H9 (cell line): ENCODE measurements at regions not wholly inside any gene's neighbourhood (a gene's known extent, or its start where the extent isn't known, plus 50 kb on each side); places are given as distances from the start of the nearest gene placed in this dataset.

Experiments used
- DNase-seq: peaks from one replicate; pipeline ENCODE4 v3.0.0-alpha.2; 2017
- H2AFZ ChIP-seq: one replicate; pipeline ENCODE4 v1.6.1; 2013; ENCODE audit warnings: mild to moderate bottlenecking, low read length, control low read depth, moderate library complexity
- H2AK5ac ChIP-seq: 2 replicates; pipeline ENCODE4 v1.6.1; 2013; ENCODE audit warnings: low read length, control low read depth, mixed read lengths; ENCODE audit not compliant: insufficient read length
- H2BK120ac ChIP-seq: one replicate; pipeline ENCODE4 v1.6.1; 2013; ENCODE audit warnings: low read depth, mild to moderate bottlenecking, low read length, control low read depth, inconsistent platforms; ENCODE audit not compliant: poor library complexity, severe bottlenecking
- H2BK12ac ChIP-seq: 2 replicates; pipeline ENCODE4 v1.6.1; 2013; ENCODE audit warnings: low read length, control low read depth, mixed read lengths, low read depth; ENCODE audit not compliant: insufficient read length
- H2BK15ac ChIP-seq: 2 replicates; pipeline ENCODE4 v1.6.1; 2013; ENCODE audit warnings: low read depth, low read length, control low read depth
- H2BK20ac ChIP-seq: one replicate; pipeline ENCODE4 v1.6.1; 2013; ENCODE audit warnings: low read depth, mild to moderate bottlenecking, low read length, control low read depth, inconsistent platforms; ENCODE audit not compliant: poor library complexity, severe bottlenecking
- H2BK5ac ChIP-seq: 2 replicates; pipeline ENCODE4 v1.6.1; 2013; ENCODE audit warnings: low read length, control low read depth, mixed read lengths; ENCODE audit not compliant: insufficient read length
- H3K14ac ChIP-seq: 2 replicates; pipeline ENCODE4 v1.6.1; 2013; ENCODE audit warnings: low read length, control low read depth; ENCODE audit not compliant: insufficient read depth
- H3K18ac ChIP-seq: 2 replicates; pipeline ENCODE4 v1.6.1; 2013; ENCODE audit warnings: low read depth, mild to moderate bottlenecking, mixed read lengths, low read length, control low read depth; ENCODE audit not compliant: insufficient read length
- H3K23ac ChIP-seq: 2 replicates; pipeline ENCODE4 v1.6.1; 2013; ENCODE audit warnings: low read length, control low read depth, mixed read lengths, low read depth; ENCODE audit not compliant: insufficient read length
- H3K23me2 ChIP-seq: 2 replicates; pipeline ENCODE4 v1.6.1; 2013; ENCODE audit warnings: low read depth, mild to moderate bottlenecking, mixed read lengths, low read length, control low read depth; ENCODE audit not compliant: insufficient read length, poor library complexity, severe bottlenecking
- H3K27ac ChIP-seq: 2 replicates; pipeline ENCODE4 v1.5.1; 2013; ENCODE audit warnings: low read length, control low read depth, mixed read lengths, low read depth; ENCODE audit not compliant: insufficient read length
- H3K27me3 ChIP-seq: 2 replicates; pipeline ENCODE4 v1.6.1; 2013; ENCODE audit warnings: low read length, control low read depth, inconsistent platforms; ENCODE audit not compliant: insufficient read depth
- H3K4ac ChIP-seq: 2 replicates; pipeline ENCODE4 v1.6.1; 2013; ENCODE audit warnings: low read depth, mild to moderate bottlenecking, control low read depth, inconsistent platforms, low read length, moderate library complexity
- H3K4me1 ChIP-seq: 2 replicates; pipeline ENCODE4 v1.6.1; 2013; ENCODE audit warnings: low read length, control low read depth, inconsistent platforms; ENCODE audit not compliant: insufficient read depth
- H3K4me2 ChIP-seq: 2 replicates; pipeline ENCODE4 v1.6.1; 2013; ENCODE audit warnings: low read length, control low read depth, mixed read lengths; ENCODE audit not compliant: insufficient read length, insufficient read depth
- H3K56ac ChIP-seq: 2 replicates; pipeline ENCODE4 v1.6.1; 2013; ENCODE audit warnings: low read depth, mild to moderate bottlenecking, mixed read lengths, low read length, control low read depth; ENCODE audit not compliant: insufficient read length
- H3K79me1 ChIP-seq: 2 replicates; pipeline ENCODE4 v1.6.1; 2013; ENCODE audit warnings: low read depth, mild to moderate bottlenecking, moderate library complexity, low read length, control low read depth, inconsistent platforms; ENCODE audit not compliant: insufficient read depth, poor library complexity, severe bottlenecking
- H3K79me2 ChIP-seq: 2 replicates; pipeline ENCODE4 v1.6.1; 2013; ENCODE audit warnings: low read length, control low read depth, inconsistent platforms; ENCODE audit not compliant: insufficient read depth
- H3K9ac ChIP-seq: 2 replicates; pipeline ENCODE4 v1.6.1; 2013; ENCODE audit warnings: low read length, control low read depth, mixed read lengths; ENCODE audit not compliant: insufficient read length; ENCODE audit errors: extremely low read depth
- H3K9me3 ChIP-seq: one replicate; pipeline ENCODE4 v1.6.1; 2013; ENCODE audit warnings: low read depth, low read length, inconsistent platforms; ENCODE audit not compliant: control insufficient read depth
- H3T11ph ChIP-seq: one replicate; pipeline ENCODE4 v1.6.1; 2013; ENCODE audit warnings: mild to moderate bottlenecking, low read length, control low read depth, inconsistent platforms
- H4K20me1 ChIP-seq: one replicate; pipeline ENCODE4 v1.6.1; 2013; ENCODE audit not compliant: control insufficient read depth, insufficient read length, insufficient read depth
- H4K5ac ChIP-seq: 2 replicates; pipeline ENCODE4 v1.6.1; 2013; ENCODE audit warnings: low read depth, mild to moderate bottlenecking, mixed read lengths, low read length, control low read depth; ENCODE audit not compliant: insufficient read length
- H4K8ac ChIP-seq: replicated peaks from 2 replicates; pipeline ENCODE4 v1.6.1; 2013; ENCODE audit warnings: low read length, control low read depth, mixed read lengths, low read depth; ENCODE audit not compliant: insufficient read length
- H4K91ac ChIP-seq: 2 replicates; pipeline ENCODE4 v1.6.1; 2013; ENCODE audit warnings: low read depth, mild to moderate bottlenecking, moderate library complexity, mixed read lengths, low read length, control low read depth; ENCODE audit not compliant: insufficient read length
- H3K27ac Mint-ChIP-seq, 3 experiments: 2 replicates in 2 of 3; 3 replicates in 1 of 3; pipeline ENCODE4 v1.8.0; 2020 to 2021; ENCODE audit warnings: mixed read lengths in 3 of 3, mild to moderate bottlenecking in 1 of 3, moderate library complexity in 1 of 3
- H3K27me3 Mint-ChIP-seq: 2 replicates; pipeline ENCODE4 v1.8.0; 2021; ENCODE audit warnings: low read depth, mild to moderate bottlenecking, moderate library complexity, mixed read lengths
- H3K36me3 Mint-ChIP-seq, 3 experiments: 2 replicates in 2 of 3; 3 replicates in 1 of 3; pipeline ENCODE4 v1.8.0; 2020 to 2021; ENCODE audit warnings: low read depth in 3 of 3, mixed read lengths in 3 of 3; ENCODE audit not compliant: insufficient read depth in 1 of 3
- H3K4me1 Mint-ChIP-seq, 2 experiments: 2 replicates each; pipeline ENCODE4 v1.8.0; 2020; ENCODE audit warnings: mixed read lengths in 2 of 2
- H3K4me3 Mint-ChIP-seq, 2 experiments: 2 replicates in 1 of 2; 3 replicates in 1 of 2; pipeline ENCODE4 v1.8.0; 2020 to 2021; ENCODE audit warnings: mild to moderate bottlenecking in 2 of 2, mixed read lengths in 2 of 2, moderate library complexity in 1 of 2
- H3K9me3 Mint-ChIP-seq, 2 experiments: 2 replicates in 1 of 2; 3 replicates in 1 of 2; pipeline ENCODE4 v1.8.0; 2020; ENCODE audit warnings: mild to moderate bottlenecking in 2 of 2, mixed read lengths in 2 of 2, moderate library complexity in 1 of 2
- CTCF ChIP-seq: fragments of 200-600 bp; sonication (generic); conservative IDR thresholded peaks from 3 replicates; pipeline ENCODE4 v1.8.0; 2021; ENCODE audit warnings: antibody characterized with exemption, mild to moderate bottlenecking
- WGBS: extraction: QIAGEN DNeasy Blood & Tissue Kit; methylation state at CpG from one replicate; pipeline ENCODE4 v1.1.7; 2013; ENCODE audit warnings: missing lambda C conversion rate, low lambda C conversion rate, mixed read lengths; ENCODE audit not compliant: insufficient read length; ENCODE audit errors: extremely low coverage; 5-methylcytosine and 5-hydroxymethylcytosine counted together

DNA sequence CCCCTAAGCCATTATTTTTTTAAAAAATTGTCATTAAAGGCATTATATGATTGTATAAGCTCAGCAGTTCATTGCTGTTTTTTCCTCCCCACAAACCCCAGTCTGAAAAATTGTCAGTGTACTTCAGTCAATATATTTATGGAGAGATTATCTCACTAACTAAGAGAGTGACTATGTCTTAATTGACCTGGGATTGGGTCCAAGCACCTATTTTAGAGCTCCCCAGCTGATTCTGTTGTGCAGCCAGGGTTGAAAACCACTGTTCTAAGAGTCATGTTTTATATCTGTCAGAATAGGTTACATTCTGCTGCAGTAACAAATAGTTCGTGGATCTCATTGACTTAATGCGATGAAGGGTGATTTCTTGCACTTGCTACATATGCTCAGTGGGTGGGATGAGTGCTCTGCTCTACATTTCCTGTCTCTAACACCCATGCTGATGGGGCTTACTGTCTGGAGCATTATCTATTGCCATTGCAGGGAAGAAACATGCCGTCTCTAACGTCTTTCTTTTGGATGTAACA is 171.2 kb upstream of the MPHOSPH6 start:
- H2AFZ ChIP-seq, result no peak overlapping the region

More for the DNA sequence above, 171.2 kb upstream of the MPHOSPH6 start:
- WGBS, result no CpG with 5 or more reads among the region's 4 CpGs
- H3K9me3 Mint-ChIP-seq, result peaks cover 5 to 8% of the 10 kb centered on the region in 2 experiments; a peak in 3 of 5 replicates
- Histone ChIP-seq H3K18ac (no peak overlapping the region), H4K91ac (no peak overlapping the region), H2BK12ac (no peak overlapping the region), H4K5ac (no peak overlapping the region), H3K79me2 (no peaks in the 10 kb centered on the region), H3K9me3 (no peaks in the 10 kb centered on the region), H2BK15ac (no peak overlapping the region), H3K4me2 (no peak overlapping the region), H3K56ac (no peak overlapping the region), H2BK20ac (no peak overlapping the region), H3K9ac (no peak overlapping the region), H3K79me1 (no peaks in the 10 kb centered on the region), H4K20me1 (no peaks in the 10 kb centered on the region), H3T11ph (no peak overlapping the region), H3K23ac (no peak overlapping the region), H3K4ac (no peak overlapping the region), H3K14ac (no peak overlapping the region), H3K27me3 (no peaks in the 10 kb centered on the region), H2BK5ac (no peak overlapping the region), H4K8ac (no peak overlapping the region), H2BK120ac (no peak overlapping the region), H3K27ac (no peak overlapping the region), H3K4me1 (0 out of 2 replicates have a peak, but pooled peaks cover 2% of the 10 kb centered on the region), H3K23me2 (no peaks in the 10 kb centered on the region), H2AK5ac (no peak overlapping the region)
- DNase-seq, result no peak
- H3K4me3 Mint-ChIP-seq, result no peak overlapping the region
- no peaks in the 10 kb centered on the region; a peak in 2 of 7 replicates for H3K36me3 Mint-ChIP-seq
- no peak overlapping the region for H3K27ac Mint-ChIP-seq
- H3K4me1 Mint-ChIP-seq, result peaks cover 14 to 17% of the 10 kb centered on the region in 2 experiments
- H3K27me3 Mint-ChIP-seq, result peaks cover 4% of the 10 kb centered on the region
- TF ChIP-seq CTCF, result no peak
